Natural killer cell (primary cell): ENCODE measurements at regions not wholly inside any gene's neighbourhood (a gene's known extent, or its start where the extent isn't known, plus 50 kb on each side); places are given as distances from the start of the nearest gene placed in this dataset.

ENCODE experiments used
- ATAC-seq, 3 donors: fragments of 150-1000 bp in 2 of 3; fragments of 200-7000 bp in 1 of 3; cut with Tn5 transposase; 1 replicate in 1 of 3; 2 replicates in 2 of 3; pipeline ENCODE4 v1.10.0; 2021; ENCODE audit warnings: mild to moderate bottlenecking in 2 of 3, moderate library complexity in 2 of 3
- DNase-seq, 2 donors: peaks; one replicate each; pipeline versions ENCODE4 v3.0.0 to v3.0.0-alpha.2; 2013 to 2021; ENCODE audit warnings: mixed read lengths in 1 of 2
- H3K27ac ChIP-seq: one replicate; pipeline ENCODE4 v1.5.1; 2013; ENCODE audit warnings: mild to moderate bottlenecking, low read length
- H3K27me3 ChIP-seq: one replicate; pipeline ENCODE4 v1.6.1; 2013; ENCODE audit warnings: low read length; ENCODE audit not compliant: control insufficient read depth, insufficient read depth
- H3K36me3 ChIP-seq: one replicate; pipeline ENCODE4 v1.6.1; 2013; ENCODE audit warnings: low read length; ENCODE audit not compliant: control insufficient read depth, insufficient read depth
- H3K4me1 ChIP-seq: one replicate; pipeline ENCODE4 v1.6.1; 2013; ENCODE audit warnings: low read length; ENCODE audit not compliant: control insufficient read depth, insufficient read depth
- H3K4me3 ChIP-seq: one replicate; pipeline ENCODE4 v1.5.1; 2013; ENCODE audit warnings: low read length
- H3K9me3 ChIP-seq: one replicate; pipeline ENCODE4 v1.6.1; 2013; ENCODE audit warnings: low read length; ENCODE audit not compliant: control insufficient read depth, insufficient read depth
- H3K27ac Mint-ChIP-seq, 2 donors: one replicate each; pipeline ENCODE4 v1.8.0; 2022; ENCODE audit warnings: mild to moderate bottlenecking in 2 of 2, mixed read lengths in 2 of 2, moderate library complexity in 1 of 2
- H3K27me3 Mint-ChIP-seq, 2 donors: one replicate each; pipeline ENCODE4 v1.8.0; 2022; ENCODE audit warnings: low read depth in 2 of 2, mixed read lengths in 2 of 2
- H3K36me3 Mint-ChIP-seq: one replicate; pipeline ENCODE4 v1.8.0; 2022; ENCODE audit warnings: mixed read lengths
- H3K4me1 Mint-ChIP-seq, 2 donors: one replicate each; pipeline ENCODE4 v1.8.0; 2022; ENCODE audit warnings: mixed read lengths in 2 of 2
- H3K4me3 Mint-ChIP-seq: one replicate; pipeline ENCODE4 v1.8.0; 2022; ENCODE audit warnings: mild to moderate bottlenecking, moderate library complexity, mixed read lengths
- H3K9me3 Mint-ChIP-seq, 2 donors: one replicate each; pipeline ENCODE4 v1.8.0; 2022; ENCODE audit warnings: mixed read lengths in 2 of 2
- CTCF ChIP-seq: fragments of 200-600 bp; IDR thresholded peaks from one replicate; pipeline ENCODE4 v1.8.0; 2022; ENCODE audit warnings: antibody characterized with exemption
- WGBS: methylation state at CpG from one replicate; pipeline ENCODE4 v1.1.7; 2013; ENCODE audit warnings: missing lambda C conversion rate; ENCODE audit not compliant: insufficient coverage; 5-methylcytosine and 5-hydroxymethylcytosine counted together
- intact Hi-C: fragments of 100-400 bp; cut with micrococcal nuclease; formaldehyde crosslinking; loops from one replicate; pipeline ENCODE4 v1.14.2; 2022

GRCh38 chr21:16800536-16801275 is 712.1 kb upstream of the CXADR start:
- no peaks in the 10 kb centered on the region for H3K27me3 Mint-ChIP-seq
- H3K4me1 ChIP-seq, result no peaks in the 10 kb centered on the region
- H3K4me3 ChIP-seq, result no peak overlapping the region
- H3K4me1 Mint-ChIP-seq, result no peaks in the 10 kb centered on the region
- H3K27ac Mint-ChIP-seq, result no peak overlapping the region
- peaks cover 18 to 22% of the 10 kb centered on the region in 2 donors for H3K9me3 Mint-ChIP-seq
- DNase-seq (no peak), ATAC-seq (no peak)
- H3K27me3 ChIP-seq, result no peaks in the 10 kb centered on the region
- no peak for TF ChIP-seq CTCF
- intact Hi-C loops, result no loop called here
- 70% methylated on average over 1 of the region's 3 CpGs for WGBS
- no peak overlapping the region for H3K27ac ChIP-seq
- H3K36me3 ChIP-seq, result no peaks in the 10 kb centered on the region
- H3K36me3 Mint-ChIP-seq, result peaks cover 6% of the 10 kb centered on the region
- H3K9me3 ChIP-seq, result no peaks in the 10 kb centered on the region
- H3K4me3 Mint-ChIP-seq, result no peak overlapping the region

- Histone ChIP-seq H3K4me3 (no peak overlapping the region), H3K27me3 (no peaks in the 10 kb centered on the region), H3K4me1 (no peaks in the 10 kb centered on the region), H3K36me3 (no peaks in the 10 kb centered on the region), H3K9me3 (no peaks in the 10 kb centered on the region), H3K27ac (no peak overlapping the region)
- Mint-ChIP-seq H3K4me1 (no peaks in the 10 kb centered on the region), H3K4me3 (no peak overlapping the region), H3K27ac (no peak overlapping the region), H3K36me3 (no peaks in the 10 kb centered on the region), H3K9me3 (peaks cover 10 to 14% of the 10 kb centered on the region in 2 donors), H3K27me3 (no peaks in the 10 kb centered on the region)
- 100% methylated on average over 1 of the region's 1 CpG for WGBS
- intact Hi-C loops, result no loop called here
- DNase-seq (no peak), ATAC-seq (no peak)
- TF ChIP-seq CTCF, result no peak
Measured at GRCh38 chr21:16811011-16811410, 701.8 kb upstream of the CXADR start.

GRCh38 chr21:16811970-16812369 is 700.9 kb upstream of the CXADR start:
- Mint-ChIP-seq H3K9me3 (peaks cover 12 to 16% of the 10 kb centered on the region in 2 donors), H3K27me3 (no peaks in the 10 kb centered on the region), H3K4me3 (no peak overlapping the region), H3K4me1 (no peaks in the 10 kb centered on the region), H3K36me3 (no peaks in the 10 kb centered on the region), H3K27ac (no peak overlapping the region)
- Histone ChIP-seq H3K27me3 (no peaks in the 10 kb centered on the region), H3K4me3 (no peak overlapping the region), H3K36me3 (no peaks in the 10 kb centered on the region), H3K27ac (no peak overlapping the region), H3K9me3 (no peaks in the 10 kb centered on the region), H3K4me1 (no peaks in the 10 kb centered on the region)
- intact Hi-C loops, result no loop called here
- ATAC-seq, result no peak
- no peak for TF ChIP-seq CTCF
- DNase-seq, result no peak

GRCh38 chr21:16815243-16815642 is 697.6 kb upstream of the CXADR start:
- Histone ChIP-seq H3K27ac (no peak overlapping the region), H3K27me3 (no peaks in the 10 kb centered on the region), H3K9me3 (peaks cover 5% of the 10 kb centered on the region), H3K4me1 (no peaks in the 10 kb centered on the region), H3K4me3 (no peak overlapping the region), H3K36me3 (no peaks in the 10 kb centered on the region)
- Mint-ChIP-seq H3K4me1 (no peaks in the 10 kb centered on the region), H3K27ac (no peak overlapping the region), H3K27me3 (no peaks in the 10 kb centered on the region), H3K36me3 (no peaks in the 10 kb centered on the region), H3K4me3 (no peak overlapping the region), H3K9me3 (peaks cover 10 to 14% of the 10 kb centered on the region in 2 donors)
- ATAC-seq, result no peak
- 92% methylated on average over 2 of the region's 2 CpGs for WGBS
- DNase-seq, result no peak
- no peak for TF ChIP-seq CTCF
- intact Hi-C loops, result no loop called here
